Activated CD8-positive, alpha-beta T cell treated with anti-CD3 and anti-CD28 coated beads, Interleukin-2, amount 10 ng/mL, durations not matched to agents 7 days and 5 days (primary cell): ENCODE measurements at regions not wholly inside any gene's neighbourhood (a gene's known extent, or its start where the extent isn't known, plus 50 kb on each side); places are given as distances from the start of the nearest gene placed in this dataset.
"Not testable (repeated sequence)": the region's sequence is repeated elsewhere in the genome, so short reads cannot be mapped to it uniquely, and the experiment has no call there.

ENCODE experiments used
- ATAC-seq: fragments of 150-1000 bp; cut with Tn5 transposase; one replicate; pipeline ENCODE4 v1.10.0; 2021; ENCODE audit warnings: moderate library complexity
- CTCF ChIA-PET: fragments of 350-600 bp; sonication (Branson Sonifier 250); formaldehyde crosslinking; loops from one replicate; lab custom pipeline; 2021; ENCODE audit warnings: antibody characterized with exemption; lab: Charles Lee
- POLR2A ChIA-PET: fragments of 350-600 bp; sonication (Branson Sonifier 250); formaldehyde crosslinking; loops from one replicate; lab custom pipeline; 2021; ENCODE audit warnings: antibody characterized with exemption; lab: Charles Lee
- DNase-seq: peaks from one replicate; pipeline ENCODE4 v3.0.0-alpha.2; 2020
- H3K27ac Mint-ChIP-seq: one replicate; pipeline ENCODE4 v1.8.0; 2021; ENCODE audit warnings: mild to moderate bottlenecking, mixed read lengths
- H3K27me3 Mint-ChIP-seq: one replicate; pipeline ENCODE4 v1.8.0; 2021; ENCODE audit warnings: low read depth, mixed read lengths
- H3K36me3 Mint-ChIP-seq: one replicate; pipeline ENCODE4 v1.8.0; 2021; ENCODE audit warnings: low read depth, mixed read lengths
- H3K4me1 Mint-ChIP-seq: one replicate; pipeline ENCODE4 v1.8.0; 2021; ENCODE audit warnings: low read depth, mixed read lengths
- H3K4me3 Mint-ChIP-seq: one replicate; pipeline ENCODE4 v1.8.0; 2021; ENCODE audit warnings: mild to moderate bottlenecking, mixed read lengths
- H3K9me3 Mint-ChIP-seq: one replicate; pipeline ENCODE4 v1.8.0; 2022; ENCODE audit warnings: mixed read lengths; ENCODE audit not compliant: insufficient read depth

DNA sequence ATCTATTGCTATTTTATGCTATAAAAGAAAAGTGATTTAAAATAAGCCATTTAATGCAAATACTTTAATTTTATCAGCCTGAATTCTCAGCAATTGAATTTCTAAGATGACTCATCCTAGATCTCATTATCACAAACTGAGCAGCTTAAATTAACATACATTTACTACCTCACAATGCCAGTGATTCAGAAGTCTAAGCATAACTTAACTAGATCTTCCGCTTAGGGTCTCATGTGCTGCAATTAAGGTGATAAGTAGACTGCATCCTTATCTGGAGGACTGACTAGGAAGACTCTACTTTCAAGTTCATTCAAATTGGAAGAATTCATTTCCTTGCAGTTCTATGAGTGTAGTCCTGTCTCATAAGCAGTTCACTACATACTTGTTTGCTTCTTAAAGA is 286.6 kb downstream of the COL11A1 start:
- POLR2A ChIA-PET = no interaction called here

GRCh38 chr1:102800406-102800805 is 307.9 kb downstream of the COL11A1 start:
- no peak overlapping the region for H3K27ac Mint-ChIP-seq
- DNase-seq (no peak), ATAC-seq (no peak)
- CTCF ChIA-PET = no interaction called here
- H3K4me1 Mint-ChIP-seq = no peaks in the 10 kb centered on the region
- no peaks in the 10 kb centered on the region for H3K36me3 Mint-ChIP-seq
- H3K4me3 Mint-ChIP-seq = no peak overlapping the region
- no peaks in the 10 kb centered on the region for H3K27me3 Mint-ChIP-seq
- H3K9me3 Mint-ChIP-seq = no peaks in the 10 kb centered on the region
- POLR2A ChIA-PET = no interaction called here

More for the DNA sequence above, 286.6 kb downstream of the COL11A1 start:
- ATAC-seq = no peak
- Mint-ChIP-seq H3K4me1 (no peaks in the 10 kb centered on the region), H3K27ac (no peak overlapping the region), H3K4me3 (no peak overlapping the region), H3K9me3 (no peaks in the 10 kb centered on the region), H3K27me3 (no peaks in the 10 kb centered on the region), H3K36me3 (no peaks in the 10 kb centered on the region)
- DNase-seq = no peak
- CTCF ChIA-PET = no interaction called here

DNA sequence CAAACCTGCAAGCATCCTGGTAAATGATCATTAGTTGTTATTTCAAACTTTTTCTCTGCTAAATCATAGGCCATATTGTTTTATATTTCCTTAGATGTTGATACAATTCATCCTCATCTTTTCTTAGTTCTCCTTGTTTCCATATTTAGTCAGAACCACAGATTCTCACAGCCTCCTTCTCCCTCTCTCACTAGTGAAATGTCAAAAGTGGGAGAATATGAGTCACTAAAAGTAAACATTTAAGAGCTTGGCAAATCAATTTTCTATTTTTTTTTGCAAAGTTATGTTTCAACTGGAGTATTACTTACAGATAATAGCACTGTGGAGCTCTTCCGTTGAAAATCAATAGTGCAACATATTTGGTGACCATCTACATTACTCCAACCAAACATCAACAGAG is 308.8 kb downstream of the COL11A1 start:
- Mint-ChIP-seq H3K9me3 (no peaks in the 10 kb centered on the region), H3K4me1 (no peaks in the 10 kb centered on the region), H3K27ac (no peak overlapping the region), H3K27me3 (no peaks in the 10 kb centered on the region), H3K36me3 (no peaks in the 10 kb centered on the region), H3K4me3 (no peak overlapping the region)
- ChIA-PET CTCF (no interaction called here), POLR2A (no interaction called here)
- DNase-seq = no peak
- ATAC-seq = no peak

- Mint-ChIP-seq H3K4me3 (no peak overlapping the region), H3K27ac (no peak overlapping the region), H3K36me3 (no peaks in the 10 kb centered on the region), H3K9me3 (no peaks in the 10 kb centered on the region), H3K27me3 (no peaks in the 10 kb centered on the region), H3K4me1 (no peaks in the 10 kb centered on the region)
- ATAC-seq (no peak), DNase-seq (no peak)
- ChIA-PET CTCF (no interaction called here), POLR2A (no interaction called here)
Measured at GRCh38 chr1:102798718-102799117, 309.6 kb downstream of the COL11A1 start.

DNA sequence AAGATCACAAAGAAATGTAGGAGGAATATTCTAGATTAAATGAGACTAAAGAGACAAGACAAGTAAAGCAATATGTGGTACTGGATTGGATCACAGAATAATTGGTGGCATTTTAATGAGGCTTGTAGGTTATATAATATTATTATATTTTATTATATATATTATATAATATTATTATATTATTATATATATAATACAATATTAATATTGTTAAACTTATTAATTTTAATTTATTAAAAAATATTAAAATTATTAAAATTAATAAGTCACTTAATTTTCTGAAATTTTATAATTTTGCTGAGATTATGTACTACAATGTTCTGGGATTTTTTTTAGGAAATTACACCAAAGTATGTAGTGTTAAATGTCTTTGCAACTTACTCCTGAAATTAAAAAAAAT is 311.9 kb downstream of the COL11A1 start:
- Mint-ChIP-seq H3K27ac (no peak overlapping the region), H3K36me3 (no peaks in the 10 kb centered on the region), H3K4me1 (no peaks in the 10 kb centered on the region), H3K4me3 (no peak overlapping the region), H3K27me3 (no peaks in the 10 kb centered on the region), H3K9me3 (no peaks in the 10 kb centered on the region)
- no peak for DNase-seq
- ChIA-PET POLR2A (no interaction called here), CTCF (no interaction called here)
- ATAC-seq = no peak

- POLR2A ChIA-PET = no interaction called here
- no peak for DNase-seq
Measured at GRCh38 chr1:102790997-102791396, 317.3 kb downstream of the COL11A1 start.

GRCh38 chr1:102789951-102790350 is 318.4 kb downstream of the COL11A1 start:
- H3K27ac Mint-ChIP-seq, H3K27me3 Mint-ChIP-seq, DNase-seq, H3K9me3 Mint-ChIP-seq, H3K36me3 Mint-ChIP-seq, POLR2A ChIA-PET, CTCF ChIA-PET, H3K4me1 Mint-ChIP-seq, H3K4me3 Mint-ChIP-seq, ATAC-seq: not testable (repeated sequence)

More at GRCh38 chr1:102790997-102791396, 317.3 kb downstream of the COL11A1 start:
- no peak overlapping the region for H3K4me3 Mint-ChIP-seq
- no peaks in the 10 kb centered on the region for H3K36me3 Mint-ChIP-seq
- H3K9me3 Mint-ChIP-seq = no peaks in the 10 kb centered on the region
- H3K4me1 Mint-ChIP-seq = no peaks in the 10 kb centered on the region
- H3K27me3 Mint-ChIP-seq = no peaks in the 10 kb centered on the region
- H3K27ac Mint-ChIP-seq = no peak overlapping the region
- ATAC-seq = no peak
- CTCF ChIA-PET = no interaction called here

GRCh38 chr1:102783487-102783886 is 324.8 kb downstream of the COL11A1 start:
- H3K4me3 Mint-ChIP-seq = no peak overlapping the region
- no peaks in the 10 kb centered on the region for H3K27me3 Mint-ChIP-seq
- peaks cover 8% of the 10 kb centered on the region for H3K9me3 Mint-ChIP-seq
- ATAC-seq = no peak
- DNase-seq = no peak
- ChIA-PET CTCF (no interaction called here), POLR2A (no interaction called here)
- no peaks in the 10 kb centered on the region for H3K4me1 Mint-ChIP-seq
- H3K27ac Mint-ChIP-seq = no peak overlapping the region
- no peaks in the 10 kb centered on the region for H3K36me3 Mint-ChIP-seq

DNA sequence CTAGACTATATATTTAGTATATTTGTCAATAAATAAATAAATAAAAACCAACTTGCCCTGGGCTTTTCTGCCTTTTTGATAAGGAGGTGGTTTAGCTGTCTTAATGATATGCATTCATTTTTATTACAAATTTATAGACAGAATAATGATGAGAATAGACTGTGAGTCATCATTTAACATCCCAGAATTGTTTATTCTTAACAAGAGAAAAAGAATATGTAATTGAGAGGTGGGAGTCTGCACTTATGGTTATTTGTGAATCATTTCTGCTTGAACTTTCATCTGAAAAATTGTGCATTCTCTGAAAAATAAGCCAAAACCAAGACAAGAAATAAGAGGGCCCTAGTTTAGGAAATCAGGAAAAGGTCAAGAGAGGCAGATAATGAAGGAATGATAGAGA is 326.2 kb downstream of the COL11A1 start:
- Mint-ChIP-seq H3K4me1 (no peaks in the 10 kb centered on the region), H3K27ac (no peak overlapping the region), H3K4me3 (no peak overlapping the region), H3K9me3 (peaks cover 8% of the 10 kb centered on the region), H3K36me3 (no peaks in the 10 kb centered on the region), H3K27me3 (no peaks in the 10 kb centered on the region)
- ChIA-PET CTCF (no interaction called here), POLR2A (no interaction called here)
- ATAC-seq = no peak
- DNase-seq = no peak

GRCh38 chr1:102776071-102776470 is 332.3 kb downstream of the COL11A1 start:
- ChIA-PET POLR2A (no interaction called here), CTCF (no interaction called here)
- no peaks in the 10 kb centered on the region for H3K36me3 Mint-ChIP-seq

GRCh38 chr1:102772831-102773230 is 335.5 kb downstream of the COL11A1 start:
- no peak overlapping the region for H3K27ac Mint-ChIP-seq

More at GRCh38 chr1:102776071-102776470, 332.3 kb downstream of the COL11A1 start:
- no peak overlapping the region for H3K4me3 Mint-ChIP-seq
- H3K4me1 Mint-ChIP-seq = no peaks in the 10 kb centered on the region
- no peaks in the 10 kb centered on the region for H3K9me3 Mint-ChIP-seq
- ATAC-seq (no peak), DNase-seq (no peak)
- no peaks in the 10 kb centered on the region for H3K27me3 Mint-ChIP-seq
- no peak overlapping the region for H3K27ac Mint-ChIP-seq

GRCh38 chr1:102758418-102758817 is 349.9 kb downstream of the COL11A1 start:
- Mint-ChIP-seq H3K27me3 (no peaks in the 10 kb centered on the region), H3K4me3 (no peak overlapping the region), H3K27ac (no peak overlapping the region), H3K9me3 (no peaks in the 10 kb centered on the region), H3K4me1 (no peaks in the 10 kb centered on the region), H3K36me3 (no peaks in the 10 kb centered on the region)
- POLR2A ChIA-PET = no interaction called here
- no peak for DNase-seq
- CTCF ChIA-PET = no interaction called here
- ATAC-seq = no peak

More at GRCh38 chr1:102772831-102773230, 335.5 kb downstream of the COL11A1 start:
- no peaks in the 10 kb centered on the region for H3K9me3 Mint-ChIP-seq
- H3K36me3 Mint-ChIP-seq = no peaks in the 10 kb centered on the region
- POLR2A ChIA-PET = no interaction called here
- no peak for ATAC-seq
- no peak overlapping the region for H3K4me3 Mint-ChIP-seq
- no peak for DNase-seq
- CTCF ChIA-PET = no interaction called here
- no peaks in the 10 kb centered on the region for H3K27me3 Mint-ChIP-seq
- H3K4me1 Mint-ChIP-seq = no peaks in the 10 kb centered on the region

GRCh38 chr1:102757363-102757762 is 351.0 kb downstream of the COL11A1 start:
- H3K36me3 Mint-ChIP-seq = no peaks in the 10 kb centered on the region
- no peak for ATAC-seq
- DNase-seq = no peak
- no peaks in the 10 kb centered on the region for H3K9me3 Mint-ChIP-seq
- ChIA-PET CTCF (no interaction called here), POLR2A (no interaction called here)
- H3K4me3 Mint-ChIP-seq = no peak overlapping the region
- no peaks in the 10 kb centered on the region for H3K4me1 Mint-ChIP-seq
- H3K27ac Mint-ChIP-seq = no peak overlapping the region
- no peaks in the 10 kb centered on the region for H3K27me3 Mint-ChIP-seq
